ENCODE measurements at regions not wholly inside any gene's neighbourhood (a gene's known extent, or its start where the extent isn't known, plus 50 kb on each side); places are given as distances from the start of the nearest gene placed in this dataset.
"Not testable (repeated sequence)": the region's sequence is repeated elsewhere in the genome, so short reads cannot be mapped to it uniquely, and the experiment has no call there.

DNA sequence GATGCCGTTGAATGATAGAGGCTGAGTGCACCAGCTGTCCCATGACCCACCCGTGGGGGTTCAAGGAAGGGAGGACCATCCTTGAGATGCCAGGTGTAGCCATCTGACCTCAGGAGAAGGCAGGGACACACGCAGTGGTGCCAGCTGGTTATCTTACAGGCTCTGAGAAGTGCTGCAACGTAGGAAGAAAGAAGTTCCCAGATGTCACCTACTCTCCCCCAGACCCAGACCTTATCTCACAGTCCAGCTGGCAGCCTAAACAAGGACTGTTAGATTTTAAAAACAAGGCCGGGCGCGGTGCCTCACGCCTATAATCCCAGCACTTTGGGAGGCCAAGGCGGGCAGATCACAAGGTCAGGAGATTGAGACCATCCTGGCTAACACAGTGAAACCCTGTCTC is 1307.6 kb downstream of the TBC1D22A start:
- no peaks in the 10 kb centered on the region; the same call in 1 of the 2 replicates for H3K27me3 ChIP-seq (replicated peaks; ENCODE audit: control insufficient read depth, insufficient read depth, low read length)

GRCh38 chr22:48069256-48069655 is 1306.8 kb downstream of the TBC1D22A start:
- Histone ChIP-seq H3K27me3 (replicated peaks; ENCODE audit: control insufficient read depth, insufficient read depth, low read length) (no peaks in the 10 kb centered on the region; the same call in 1 of the 2 replicates), H3K4me3 (replicated peaks; ENCODE audit: low read depth, low read length) (no peak overlapping the region), H3K36me3 (ENCODE audit: control insufficient read depth, insufficient read depth, low read length) (no peaks in the 10 kb centered on the region)
- TF ChIP-seq, protein P1, sequence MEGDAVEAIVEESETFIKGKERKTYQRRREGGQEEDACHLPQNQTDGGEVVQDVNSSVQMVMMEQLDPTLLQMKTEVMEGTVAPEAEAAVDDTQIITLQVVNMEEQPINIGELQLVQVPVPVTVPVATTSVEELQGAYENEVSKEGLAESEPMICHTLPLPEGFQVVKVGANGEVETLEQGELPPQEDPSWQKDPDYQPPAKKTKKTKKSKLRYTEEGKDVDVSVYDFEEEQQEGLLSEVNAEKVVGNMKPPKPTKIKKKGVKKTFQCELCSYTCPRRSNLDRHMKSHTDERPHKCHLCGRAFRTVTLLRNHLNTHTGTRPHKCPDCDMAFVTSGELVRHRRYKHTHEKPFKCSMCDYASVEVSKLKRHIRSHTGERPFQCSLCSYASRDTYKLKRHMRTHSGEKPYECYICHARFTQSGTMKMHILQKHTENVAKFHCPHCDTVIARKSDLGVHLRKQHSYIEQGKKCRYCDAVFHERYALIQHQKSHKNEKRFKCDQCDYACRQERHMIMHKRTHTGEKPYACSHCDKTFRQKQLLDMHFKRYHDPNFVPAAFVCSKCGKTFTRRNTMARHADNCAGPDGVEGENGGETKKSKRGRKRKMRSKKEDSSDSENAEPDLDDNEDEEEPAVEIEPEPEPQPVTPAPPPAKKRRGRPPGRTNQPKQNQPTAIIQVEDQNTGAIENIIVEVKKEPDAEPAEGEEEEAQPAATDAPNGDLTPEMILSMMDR (IDR thresholded peaks at IDR 0.05; ENCODE audit: insufficient read depth, low read length, poor library complexity, severe bottlenecking): no peak
- no peak for DNase-seq (ENCODE audit: extremely low read depth, insufficient read length)

More for the DNA sequence above, 1307.6 kb downstream of the TBC1D22A start:
- TF ChIP-seq, protein P1 (IDR thresholded peaks at IDR 0.05; ENCODE audit: insufficient read depth, low read length, poor library complexity, severe bottlenecking): no peak
- Histone ChIP-seq H3K4me3 (replicated peaks; ENCODE audit: low read depth, low read length) (no peak overlapping the region), H3K36me3 (ENCODE audit: control insufficient read depth, insufficient read depth, low read length) (no peaks in the 10 kb centered on the region)
- no peak for DNase-seq (ENCODE audit: extremely low read depth, insufficient read length)

GRCh38 chr22:48068323-48068885 is 1306.0 kb downstream of the TBC1D22A start:
- DNase-seq (ENCODE audit: extremely low read depth, insufficient read length): no peak
- TF ChIP-seq, protein P1 (IDR thresholded peaks at IDR 0.05; ENCODE audit: insufficient read depth, low read length, poor library complexity, severe bottlenecking): no peak
- Histone ChIP-seq H3K27me3 (replicated peaks; ENCODE audit: control insufficient read depth, insufficient read depth, low read length) (no peaks in the 10 kb centered on the region; the same call in 1 of the 2 replicates), H3K36me3 (ENCODE audit: control insufficient read depth, insufficient read depth, low read length) (no peaks in the 10 kb centered on the region), H3K4me3 (replicated peaks; ENCODE audit: low read depth, low read length) (no peak overlapping the region)

DNA sequence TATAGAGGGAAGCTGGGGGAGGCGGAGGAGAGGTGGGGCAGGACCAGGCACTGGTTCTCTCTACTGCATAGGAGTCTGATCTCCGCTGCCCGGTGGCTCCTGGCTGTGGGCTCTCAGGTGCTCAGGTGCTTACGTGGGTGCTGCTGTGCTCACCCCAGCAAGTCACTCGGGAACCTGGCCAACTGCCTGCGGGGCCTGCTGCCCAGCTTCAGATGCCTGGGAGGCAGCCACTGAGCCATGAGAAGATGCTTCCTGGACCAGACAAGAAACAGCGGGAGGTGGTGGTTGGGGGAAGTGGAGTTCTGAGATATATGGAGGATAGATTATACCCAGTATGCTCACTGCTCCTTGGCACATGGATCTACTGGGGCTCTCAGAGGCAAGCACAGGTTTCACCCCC is 1303.4 kb downstream of the TBC1D22A start:
- Histone ChIP-seq H3K27me3 (replicated peaks; ENCODE audit: control insufficient read depth, insufficient read depth, low read length) (no peaks in the 10 kb centered on the region; the same call in 1 of the 2 replicates), H3K4me3 (replicated peaks; ENCODE audit: low read depth, low read length) (no peak overlapping the region), H3K36me3 (ENCODE audit: control insufficient read depth, insufficient read depth, low read length) (no peaks in the 10 kb centered on the region)
- DNase-seq (ENCODE audit: extremely low read depth, insufficient read length): no peak
- TF ChIP-seq, protein P1 (IDR thresholded peaks at IDR 0.05; ENCODE audit: insufficient read depth, low read length, poor library complexity, severe bottlenecking): no peak

DNA sequence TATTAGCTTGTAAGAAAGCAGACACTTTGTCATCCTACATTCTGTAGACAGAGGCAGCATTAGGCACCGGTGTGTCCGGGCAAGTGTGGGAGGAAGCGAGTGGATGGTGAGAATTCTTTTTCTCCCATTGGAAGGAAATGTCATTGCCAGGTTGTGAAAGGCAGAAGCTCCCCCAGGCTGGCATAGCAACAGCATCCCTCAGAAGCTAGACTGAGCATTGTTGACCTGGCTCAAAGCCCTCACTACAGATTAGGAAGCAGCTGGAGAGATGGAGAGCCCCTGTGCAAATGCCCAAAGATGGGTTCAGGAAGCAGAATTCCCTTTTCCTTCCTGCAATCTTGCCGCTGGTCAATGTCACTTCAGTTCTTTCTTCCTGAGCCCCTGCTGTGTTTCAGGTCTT is 1299.3 kb downstream of the TBC1D22A start:
- no peak for DNase-seq (ENCODE audit: extremely low read depth, insufficient read length)
- no peaks in the 10 kb centered on the region for H3K36me3 ChIP-seq (ENCODE audit: control insufficient read depth, insufficient read depth, low read length)
- TF ChIP-seq, protein P1 (IDR thresholded peaks at IDR 0.05; ENCODE audit: insufficient read depth, low read length, poor library complexity, severe bottlenecking): no peak
- H3K4me3 ChIP-seq (replicated peaks; ENCODE audit: low read depth, low read length): no peak overlapping the region
- H3K27me3 ChIP-seq (replicated peaks; ENCODE audit: control insufficient read depth, insufficient read depth, low read length): no peaks in the 10 kb centered on the region; the same call in 1 of the 2 replicates

DNA sequence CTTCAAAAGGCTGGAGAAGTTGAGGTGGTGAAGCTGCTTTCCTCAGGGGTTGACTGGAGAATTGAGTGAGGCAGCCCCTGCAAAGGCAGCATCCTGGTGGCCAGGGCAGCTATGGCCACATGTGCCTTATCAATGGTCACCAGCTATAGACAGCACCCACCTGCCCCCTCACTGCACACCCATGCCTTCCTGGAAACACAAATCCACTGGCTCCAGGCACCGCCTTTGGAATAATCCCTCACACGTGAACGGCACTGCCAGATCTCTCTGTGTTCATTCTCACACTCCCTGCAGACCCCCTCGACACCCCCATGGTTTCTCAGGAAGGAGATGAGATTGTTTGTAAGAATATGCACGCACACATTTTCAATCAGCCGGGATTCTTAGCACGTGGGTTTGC is 1297.8 kb downstream of the TBC1D22A start:
- Histone ChIP-seq H3K4me3 (replicated peaks; ENCODE audit: low read depth, low read length) (no peak overlapping the region), H3K36me3 (ENCODE audit: control insufficient read depth, insufficient read depth, low read length) (no peaks in the 10 kb centered on the region), H3K27me3 (replicated peaks; ENCODE audit: control insufficient read depth, insufficient read depth, low read length) (no peaks in the 10 kb centered on the region; the same call in 1 of the 2 replicates)
- DNase-seq (ENCODE audit: extremely low read depth, insufficient read length): no peak
- TF ChIP-seq, protein P1 (IDR thresholded peaks at IDR 0.05; ENCODE audit: insufficient read depth, low read length, poor library complexity, severe bottlenecking): no peak

GRCh38 chr22:48059521-48059920 is 1297.1 kb downstream of the TBC1D22A start:
- not testable (repeated sequence) for H3K4me3 ChIP-seq (replicated peaks; ENCODE audit: low read depth, low read length); DNase-seq (ENCODE audit: extremely low read depth, insufficient read length); H3K27me3 ChIP-seq (replicated peaks; ENCODE audit: control insufficient read depth, insufficient read depth, low read length); H3K36me3 ChIP-seq (ENCODE audit: control insufficient read depth, insufficient read depth, low read length)
